SU-DHL-6 (cell line): ENCODE measurements at regions not wholly inside any gene's neighbourhood (a gene's known extent, or its start where the extent isn't known, plus 50 kb on each side); places are given as distances from the start of the nearest gene placed in this dataset.
"Not testable (repeated sequence)": the region's sequence is repeated elsewhere in the genome, so short reads cannot be mapped to it uniquely, and the experiment has no call there.

Source experiments
- H2AFZ ChIP-seq: fragments of 200-600 bp; sonication (generic); 2 replicates; pipeline ENCODE4 v1.6.1; 2014; ENCODE audit warnings: low read depth, mild to moderate bottlenecking, moderate library complexity, mixed read lengths, antibody characterized with exemption, low read length; ENCODE audit not compliant: severe bottlenecking
- H3F3A ChIP-seq: fragments of 200-600 bp; shearing (Covaris generic); 2 replicates; pipeline ENCODE4 v1.6.0; 2016; ENCODE audit warnings: antibody characterized with exemption, mild to moderate bottlenecking; ENCODE audit not compliant: insufficient read depth
- H3K27ac ChIP-seq: fragments of 200-600 bp; sonication (generic); 2 replicates; pipeline ENCODE4 v1.5.1; 2016; ENCODE audit warnings: low read depth, mild to moderate bottlenecking, low read length, moderate library complexity, mixed read lengths
- H3K27me3 ChIP-seq: fragments of 200-600 bp; sonication (generic), shearing (Covaris generic); 2 replicates; pipeline ENCODE4 v1.6.0; 2014; ENCODE audit warnings: mild to moderate bottlenecking, low read length
- H3K36me3 ChIP-seq: fragments of 200-600 bp; sonication (generic); 2 replicates; pipeline ENCODE4 v1.6.1; 2014; ENCODE audit warnings: mild to moderate bottlenecking, low read length, mixed read lengths
- H3K4me2 ChIP-seq: fragments of 300-600, 200-600 bp; shearing (Covaris generic), sonication (generic); 2 replicates; pipeline ENCODE4 v1.6.0; 2014; ENCODE audit warnings: low read length, low read depth, mild to moderate bottlenecking; ENCODE audit not compliant: poor library complexity, severe bottlenecking
- H3K4me3 ChIP-seq: fragments of 200-600 bp; sonication (generic); 2 replicates; pipeline ENCODE4 v1.5.1; 2014; ENCODE audit warnings: antibody characterized with exemption, low read length, mild to moderate bottlenecking, mixed read lengths; ENCODE audit not compliant: insufficient read depth, poor library complexity, severe bottlenecking
- H3K79me2 ChIP-seq: fragments of 200-600 bp; sonication (generic); 2 replicates; pipeline ENCODE4 v1.6.1; 2014; ENCODE audit warnings: mild to moderate bottlenecking, low read length, moderate library complexity; ENCODE audit not compliant: insufficient read depth
- H3K9ac ChIP-seq: fragments of 200-600 bp; sonication (generic); 2 replicates; pipeline ENCODE4 v1.7.0; 2014; ENCODE audit warnings: mild to moderate bottlenecking, low read length
- H3K9me2 ChIP-seq: fragments of 200-600 bp; sonication (generic); replicated peaks from 2 replicates; pipeline ENCODE4 v1.6.1; 2014; ENCODE audit warnings: low read length; ENCODE audit not compliant: insufficient read depth
- H3K9me3 ChIP-seq: fragments of 200-600 bp; sonication (generic); 2 replicates; pipeline ENCODE4 v1.6.1; 2014; ENCODE audit warnings: low read length, mixed read lengths; ENCODE audit not compliant: insufficient read depth
- H4K20me1 ChIP-seq: fragments of 200-600 bp; sonication (generic); 2 replicates; pipeline ENCODE4 v1.6.1; 2014; ENCODE audit warnings: low read depth, mild to moderate bottlenecking, antibody characterized with exemption, low read length, moderate library complexity, mixed read lengths

DNA sequence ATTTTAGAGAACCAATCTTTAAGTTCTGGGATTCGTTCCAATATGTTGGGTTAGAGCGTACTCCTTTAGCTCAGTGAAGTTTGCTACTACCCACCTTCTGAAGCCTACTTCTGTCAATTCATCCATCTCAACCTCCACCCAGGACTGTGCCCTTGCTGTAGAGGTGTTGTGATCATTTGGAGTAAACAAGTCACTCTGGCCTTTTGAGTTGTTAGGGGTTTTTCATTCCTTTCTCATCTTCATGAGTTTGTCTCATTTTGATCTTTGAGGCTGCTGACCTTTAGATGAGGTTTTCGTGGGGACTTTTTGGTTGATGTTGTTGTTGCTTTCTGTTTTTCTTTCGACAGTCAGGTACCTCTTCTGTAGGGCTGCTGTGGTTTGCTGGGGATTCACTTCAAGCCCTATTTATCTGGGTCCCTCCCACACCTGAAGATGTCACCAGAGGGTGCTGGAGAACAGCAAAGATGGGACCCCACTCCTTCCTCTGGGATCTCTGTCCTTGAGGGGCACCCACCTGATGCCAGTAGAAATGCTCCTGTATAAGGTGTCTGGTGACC is 158.4 kb downstream of the ANKRD36B start:
- not testable (repeated sequence) for H3F3A ChIP-seq, H3K4me3 ChIP-seq, H3K27me3 ChIP-seq, H3K4me2 ChIP-seq, H3K9me2 ChIP-seq, H4K20me1 ChIP-seq, H3K9me3 ChIP-seq, H3K36me3 ChIP-seq, H3K27ac ChIP-seq, H3K79me2 ChIP-seq, H2AFZ ChIP-seq, H3K9ac ChIP-seq

DNA sequence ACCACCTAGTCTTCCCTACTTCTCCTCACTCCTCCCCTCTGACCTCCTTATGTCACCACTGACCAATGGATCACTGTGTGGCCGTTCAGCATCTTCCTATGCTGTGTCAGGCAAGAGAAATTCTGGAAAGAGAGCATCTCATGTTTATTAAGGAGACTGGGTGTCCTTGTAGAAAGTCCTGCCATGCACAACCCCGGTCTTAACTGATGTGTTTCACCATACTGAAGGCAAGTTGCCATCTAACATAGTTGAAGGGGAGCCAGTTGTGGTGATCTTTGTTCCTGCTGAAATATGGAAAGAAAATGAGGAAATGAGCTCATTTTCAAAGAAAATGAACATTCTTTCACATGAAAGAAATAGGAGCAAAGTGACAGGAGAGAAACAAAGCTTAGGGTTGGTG is 167.3 kb downstream of the ANKRD36B start:
- H3K9me2 ChIP-seq, H3K4me2 ChIP-seq, H3K79me2 ChIP-seq, H3K9ac ChIP-seq, H3F3A ChIP-seq, H2AFZ ChIP-seq, H3K27me3 ChIP-seq, H3K4me3 ChIP-seq, H3K9me3 ChIP-seq, H3K27ac ChIP-seq, H4K20me1 ChIP-seq, H3K36me3 ChIP-seq: not testable (repeated sequence)

DNA sequence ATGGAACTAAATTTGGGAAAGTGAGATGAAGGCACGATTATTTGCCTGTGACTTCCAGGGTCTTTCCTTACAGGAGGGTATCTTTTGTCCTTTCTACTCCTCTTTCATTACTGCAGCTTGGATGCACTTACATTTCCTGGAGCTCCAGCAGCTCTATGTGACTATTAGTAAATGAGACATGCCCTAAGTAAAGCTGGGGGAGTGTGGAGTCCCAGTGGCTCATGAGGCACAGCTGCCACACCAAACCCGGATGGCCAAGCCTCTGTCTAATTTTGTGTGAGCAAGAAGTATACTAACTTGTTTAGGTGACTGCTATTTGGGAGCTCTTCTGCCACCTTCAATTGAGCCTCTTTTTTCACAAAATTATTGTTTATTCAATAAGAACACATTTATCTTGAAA is 183.3 kb downstream of the ANKRD36B start:
- H3K27me3 ChIP-seq, H3K36me3 ChIP-seq, H4K20me1 ChIP-seq, H3K79me2 ChIP-seq, H3K9me3 ChIP-seq, H3K4me2 ChIP-seq, H2AFZ ChIP-seq, H3K4me3 ChIP-seq, H3K9ac ChIP-seq, H3K9me2 ChIP-seq, H3K27ac ChIP-seq, H3F3A ChIP-seq: not testable (repeated sequence)

DNA sequence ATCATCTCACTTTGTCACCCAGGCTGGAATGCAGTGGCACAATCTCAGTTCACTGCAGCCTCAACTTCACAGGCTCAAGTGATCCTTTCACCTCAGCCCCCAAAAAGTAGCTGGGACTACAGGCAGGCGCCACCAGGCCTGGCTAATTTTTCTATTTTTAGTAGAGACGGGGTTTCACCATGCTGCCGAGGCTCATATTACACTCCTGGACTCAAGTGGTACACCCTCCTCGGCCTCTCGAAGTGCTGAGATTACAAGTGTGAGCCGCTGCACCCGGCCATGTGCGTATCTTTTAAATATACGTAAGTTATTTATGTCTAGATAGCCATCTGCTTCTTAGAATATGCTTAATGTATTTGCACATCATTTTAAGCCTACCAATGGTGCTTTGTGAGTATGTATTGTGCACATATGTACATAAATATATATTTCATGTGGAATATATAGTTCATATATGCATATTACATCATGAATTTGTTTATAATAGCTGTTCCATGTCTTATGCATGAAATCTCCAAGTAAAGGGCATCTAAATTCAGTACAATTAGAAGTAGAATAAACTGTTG is 184.4 kb downstream of the ANKRD36B start:
- H3K4me3 ChIP-seq, H3K9me3 ChIP-seq, H3K4me2 ChIP-seq, H4K20me1 ChIP-seq, H3K27me3 ChIP-seq, H3K27ac ChIP-seq, H3K79me2 ChIP-seq, H3F3A ChIP-seq, H3K9me2 ChIP-seq, H3K9ac ChIP-seq, H2AFZ ChIP-seq, H3K36me3 ChIP-seq: not testable (repeated sequence)

DNA sequence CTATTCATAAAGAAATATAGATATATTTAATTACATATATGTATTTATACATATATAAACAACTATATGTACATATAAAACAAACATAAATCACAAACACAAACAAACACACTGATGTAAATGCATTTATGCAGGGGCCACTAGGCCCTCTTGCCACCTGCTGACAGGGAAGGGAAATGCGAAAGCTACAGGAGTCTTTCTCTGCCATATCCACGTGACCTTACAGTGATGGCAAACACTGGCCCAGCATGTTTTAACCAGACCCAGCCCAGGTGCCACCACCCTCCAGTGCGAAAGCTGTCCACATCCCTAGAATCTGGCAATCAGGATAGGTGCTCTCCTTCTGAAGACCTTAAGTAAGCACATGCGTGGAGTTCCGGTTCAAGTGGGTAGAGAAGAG is 187.0 kb downstream of the ANKRD36B start:
- not testable (repeated sequence) for H3K27me3 ChIP-seq, H3K4me2 ChIP-seq, H3K9me3 ChIP-seq, H4K20me1 ChIP-seq, H3K36me3 ChIP-seq, H3K4me3 ChIP-seq, H3K9me2 ChIP-seq, H3F3A ChIP-seq, H2AFZ ChIP-seq, H3K79me2 ChIP-seq, H3K27ac ChIP-seq, H3K9ac ChIP-seq

DNA sequence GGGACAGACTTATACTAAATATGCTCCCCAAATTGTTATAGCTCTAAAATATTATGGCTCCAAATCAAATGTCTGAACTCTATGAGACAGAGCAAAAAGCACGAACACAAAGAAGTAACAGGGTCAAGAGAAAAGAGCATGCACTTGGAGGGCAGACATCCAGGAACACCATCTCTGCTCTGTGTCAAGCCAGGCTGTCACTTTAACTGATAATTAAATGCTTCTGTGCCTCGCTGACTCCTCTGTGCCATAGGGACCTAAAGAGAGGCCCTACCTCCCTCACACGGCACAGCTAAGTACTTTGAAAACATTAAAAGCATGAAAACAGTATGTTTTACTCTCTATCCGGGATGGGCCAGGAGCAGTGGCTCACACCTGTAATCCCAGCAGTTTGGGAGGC is 194.0 kb downstream of the ANKRD36B start:
- H3K4me3 ChIP-seq, H3K9ac ChIP-seq, H3K4me2 ChIP-seq, H3F3A ChIP-seq, H3K36me3 ChIP-seq, H4K20me1 ChIP-seq, H3K9me2 ChIP-seq, H3K9me3 ChIP-seq, H2AFZ ChIP-seq, H3K27me3 ChIP-seq, H3K79me2 ChIP-seq, H3K27ac ChIP-seq: not testable (repeated sequence)

DNA sequence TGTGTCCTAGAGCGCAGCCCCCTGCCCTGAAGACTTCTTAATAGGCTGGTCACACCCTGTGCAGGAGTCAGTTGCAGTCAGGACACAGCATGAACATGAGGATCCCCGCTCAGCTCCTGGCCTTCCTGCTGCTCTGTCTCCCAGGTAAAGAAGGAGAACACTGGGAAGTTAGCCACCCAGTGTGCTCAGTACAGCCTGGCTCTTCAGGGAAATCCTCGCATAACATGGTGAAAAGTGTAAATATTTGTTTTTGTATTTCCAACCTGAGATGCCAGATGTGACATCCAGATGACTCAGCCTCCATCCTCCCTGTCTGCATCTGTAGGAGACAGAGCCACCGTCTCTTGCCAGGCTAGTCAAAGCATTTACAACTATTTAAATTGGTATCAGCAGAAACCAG is 203.9 kb downstream of the ANKRD36B start:
- H3K4me3 ChIP-seq, H3K9ac ChIP-seq, H3K27ac ChIP-seq, H3K4me2 ChIP-seq, H4K20me1 ChIP-seq, H3K79me2 ChIP-seq, H3K36me3 ChIP-seq, H3K9me3 ChIP-seq, H3F3A ChIP-seq, H2AFZ ChIP-seq, H3K27me3 ChIP-seq, H3K9me2 ChIP-seq: not testable (repeated sequence)

DNA sequence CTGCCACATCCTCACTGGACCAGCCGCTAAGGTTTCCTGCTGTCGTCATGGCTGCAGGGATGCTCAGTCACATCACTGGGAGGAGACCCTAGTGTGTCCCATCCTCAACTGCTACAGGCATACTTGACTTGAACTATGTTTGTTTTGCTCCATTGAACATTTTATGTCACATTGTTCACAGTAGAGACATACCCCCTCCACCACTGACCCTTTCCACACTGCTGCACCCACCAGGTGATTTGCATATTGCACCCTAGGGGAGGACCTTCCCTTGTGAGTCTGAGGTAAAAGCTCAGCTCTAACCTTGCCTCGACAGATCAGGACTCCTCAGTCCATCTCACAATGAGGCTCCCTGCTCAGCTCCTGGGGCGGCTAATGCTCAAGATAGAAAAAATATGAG is 213.8 kb downstream of the ANKRD36B start:
- not testable (repeated sequence) for H3K9ac ChIP-seq, H3K36me3 ChIP-seq, H3K27me3 ChIP-seq, H2AFZ ChIP-seq, H3K79me2 ChIP-seq, H3F3A ChIP-seq, H3K4me3 ChIP-seq, H3K9me2 ChIP-seq, H3K27ac ChIP-seq, H3K4me2 ChIP-seq, H3K9me3 ChIP-seq, H4K20me1 ChIP-seq
